Left lung (tissue), 4 donors: ENCODE measurements at regions not wholly inside any gene's neighbourhood (a gene's known extent, or its start where the extent isn't known, plus 50 kb on each side); places are given as distances from the start of the nearest gene placed in this dataset.

Source experiments
- ATAC-seq: fragments of 200-7000 bp; cut with Tn5 transposase; one replicate; pipeline ENCODE4 v1.9.1; 2020; ENCODE audit warnings: moderate library complexity
- DNase-seq, 4 donors: peaks; one replicate each; pipeline ENCODE4 v3.0.0-alpha.2; 2013 to 2020
- H3K27ac ChIP-seq, 2 donors: fragments of 200-600 bp; sonication (generic) in 1 of 2; one replicate each; pipeline versions ENCODE4 v1.5.0 to v1.8.0; 2020 to 2021
- H3K27me3 ChIP-seq, 2 donors: fragments of 200-600 bp; sonication (generic) in 1 of 2; one replicate each; pipeline versions ENCODE4 v1.5.0 to v1.8.0; 2020 to 2021
- H3K36me3 ChIP-seq, 2 donors: fragments of 200-600 bp; sonication (generic) in 1 of 2; one replicate each; pipeline versions ENCODE4 v1.5.0 to v1.8.0; 2020 to 2021
- H3K4me1 ChIP-seq, 2 donors: fragments of 200-600 bp; one replicate each; pipeline ENCODE4 v1.8.0; 2021
- H3K4me3 ChIP-seq, 2 donors: fragments of 200-600 bp; sonication (generic) in 1 of 2; one replicate each; pipeline versions ENCODE4 v1.5.0 to v1.8.0; 2020 to 2021; ENCODE audit warnings: mild to moderate bottlenecking in 1 of 2
- H3K9me3 ChIP-seq, 2 donors: fragments of 200-600 bp; sonication (generic) in 1 of 2; one replicate each; pipeline versions ENCODE4 v1.5.0 to v1.8.0; 2020 to 2021
- CTCF ChIP-seq, 2 donors: fragments of 200-600 bp; sonication (generic) in 1 of 2; IDR thresholded peaks; one replicate each; pipeline versions ENCODE4 v1.5.0 to v1.8.0; 2021; ENCODE audit warnings: antibody characterized with exemption in 2 of 2
- intact Hi-C, 2 donors: fragments of 100-400 bp; cut with DNase I; formaldehyde crosslinking; loops; one replicate each; pipeline versions ENCODE4 v1.11.2 to v1.14.2; 2022
- donor health status: DM: no; HTN: yes; CAD: no.
- donor health status: DM: no; HTN: no; CAD: no.

- intact Hi-C loops = no loop called here
- Histone ChIP-seq H3K4me3 (no peak overlapping the region), H3K9me3 (no peaks in the 10 kb centered on the region), H3K27me3 (peaks cover 0 to 5% of the 10 kb centered on the region in 2 donors), H3K27ac (no peak overlapping the region), H3K4me1 (no peaks in the 10 kb centered on the region), H3K36me3 (no peaks in the 10 kb centered on the region)
- TF ChIP-seq CTCF (IDR thresholded peaks at IDR 0.05) = no peak
- ATAC-seq (no peak), DNase-seq (no peak)
These were observed 189.3 kb upstream of the SP4 start for GRCh38 chr7:21238400-21239116.

GRCh38 chr7:21243265-21243664, 184.6 kb upstream of the SP4 start:
- ATAC-seq (no peak), DNase-seq (no peak)
- no peak for TF ChIP-seq CTCF (IDR thresholded peaks at IDR 0.05)
- Histone ChIP-seq H3K4me1 (no peaks in the 10 kb centered on the region), H3K4me3 (no peak overlapping the region), H3K27me3 (peaks cover 0 to 31% of the 10 kb centered on the region in 2 donors), H3K36me3 (no peaks in the 10 kb centered on the region), H3K9me3 (no peaks in the 10 kb centered on the region), H3K27ac (no peak overlapping the region)
- intact Hi-C loops = no loop called here

- no peaks in the 10 kb centered on the region for H3K9me3 ChIP-seq
- no peaks in the 10 kb centered on the region for H3K36me3 ChIP-seq
- intact Hi-C loops = loop anchor here in 1 of 2 donors (5.0 kb wide), 1 partner anchor 474 kb away; no protein-coding TSS in a partner anchor
- peaks cover 53 to 95% of the 10 kb centered on the region in 2 donors for H3K27me3 ChIP-seq
- H3K4me1 ChIP-seq = no peaks in the 10 kb centered on the region
- H3K4me3 ChIP-seq = no peak overlapping the region
- ATAC-seq = no peak
- no peak for DNase-seq
- no peak for TF ChIP-seq CTCF (IDR thresholded peaks at IDR 0.05)
- H3K27ac ChIP-seq = no peak overlapping the region
These were observed 176.6 kb upstream of the SP4 start for GRCh38 chr7:21251151-21251800.

- Histone ChIP-seq H3K27me3 (peaks cover 50 to 81% of the 10 kb centered on the region in 2 donors), H3K9me3 (no peaks in the 10 kb centered on the region), H3K4me3 (no peak overlapping the region), H3K36me3 (no peaks in the 10 kb centered on the region), H3K27ac (no peak overlapping the region), H3K4me1 (no peaks in the 10 kb centered on the region)
- DNase-seq (peak in 3 of 4 donors; percentile 34 to 80 (median 51)), ATAC-seq (peak; percentile 87)
- peak; percentile 14 to 35 for TF ChIP-seq CTCF (IDR thresholded peaks at IDR 0.05)
- intact Hi-C loops = loop anchor here in 1 of 2 donors (5.0 kb wide), 1 partner anchor 477 kb away; no protein-coding TSS in a partner anchor
These were observed 173.9 kb upstream of the SP4 start for GRCh38 chr7:21253740-21254687.
